H4 (cell line): ENCODE measurements at regions not wholly inside any gene's neighbourhood (a gene's known extent, or its start where the extent isn't known, plus 50 kb on each side); places are given as distances from the start of the nearest gene placed in this dataset.
"Not testable (repeated sequence)": the region's sequence is repeated elsewhere in the genome, so short reads cannot be mapped to it uniquely, and the experiment has no call there.

Experiments
- DNase-seq: peaks from one replicate; pipeline ENCODE4 v3.0.0-alpha.2; 2015; ENCODE audit warnings: low spot score

- not testable (repeated sequence) for DNase-seq
These were observed 172.8 kb downstream of the ATP6V0E2 start for GRCh38 chr7:150046290-150047194.

- not testable (repeated sequence) for DNase-seq
These were observed 173.6 kb downstream of the ATP6V0E2 start for GRCh38 chr7:150047329-150047728.

GRCh38 chr7:150047772-150048171 lies 174.0 kb downstream of the ATP6V0E2 start:
- not testable (repeated sequence) for DNase-seq

- not testable (repeated sequence) for DNase-seq
These were observed 174.7 kb downstream of the ATP6V0E2 start for GRCh38 chr7:150048244-150049011.

GRCh38 chr7:150049012-150049655 lies 175.4 kb downstream of the ATP6V0E2 start:
- DNase-seq: peak; percentile 9

- not testable (repeated sequence) for DNase-seq
These were observed 179.6 kb downstream of the ATP6V0E2 start for GRCh38 chr7:150053396-150053795.

GRCh38 chr7:150054242-150054641 lies 180.5 kb downstream of the ATP6V0E2 start:
- not testable (repeated sequence) for DNase-seq

GRCh38 chr7:150060259-150061221 lies 186.8 kb downstream of the ATP6V0E2 start:
- DNase-seq: not testable (repeated sequence)

GRCh38 chr7:150063195-150063594 lies 189.4 kb downstream of the ATP6V0E2 start:
- DNase-seq: not testable (repeated sequence)

- not testable (repeated sequence) for DNase-seq
These were observed 196.0 kb downstream of the ATP6V0E2 start for GRCh38 chr7:150069555-150070313.

GRCh38 chr7:150077543-150077942 lies 203.8 kb downstream of the ATP6V0E2 start:
- not testable (repeated sequence) for DNase-seq

- DNase-seq: not testable (repeated sequence)
These were observed 208.1 kb downstream of the ATP6V0E2 start for GRCh38 chr7:150081865-150082264.

- not testable (repeated sequence) for DNase-seq
These were observed 211.0 kb downstream of the ATP6V0E2 start for GRCh38 chr7:150084724-150085123.

GRCh38 chr7:150087478-150087877 lies 213.7 kb downstream of the ATP6V0E2 start:
- DNase-seq: peak; percentile 48

GRCh38 chr7:150089139-150089538 lies 215.4 kb downstream of the ATP6V0E2 start:
- DNase-seq: not testable (repeated sequence)

GRCh38 chr7:150090776-150091175 lies 217.0 kb downstream of the ATP6V0E2 start:
- DNase-seq: not testable (repeated sequence)

GRCh38 chr7:150093897-150094296 lies 220.1 kb downstream of the ATP6V0E2 start:
- not testable (repeated sequence) for DNase-seq

- DNase-seq: not testable (repeated sequence)
These were observed 222.6 kb downstream of the ATP6V0E2 start for GRCh38 chr7:150096213-150096994.

GRCh38 chr7:150098592-150098991 lies 224.6 kb upstream of the LRRC61 start:
- DNase-seq: not testable (repeated sequence)
